Endothelial cell of umbilical vein (primary cell): ENCODE measurements at regions not wholly inside any gene's neighbourhood (a gene's known extent, or its start where the extent isn't known, plus 50 kb on each side); places are given as distances from the start of the nearest gene placed in this dataset.

Experiments used
- BruUV-seq: library from RNA; stranded (reverse); fragments of 400-500 nt; replicated peaks from 2 replicates; lab custom pipeline; 2021; lab: Mats Ljungman, UMichigan
- CTCF ChIA-PET: fragments of 300-600, 350-600 bp; sonication (Branson Sonifier 250); formaldehyde crosslinking; loops from one replicate; lab custom pipeline; 2021; ENCODE audit warnings: antibody characterized with exemption, inconsistent platforms; lab: Charles Lee
- POLR2A ChIA-PET: fragments of 300-600, 350-600 bp; sonication (Branson Sonifier 250); formaldehyde crosslinking; loops from one replicate; lab custom pipeline; 2021; ENCODE audit warnings: antibody characterized with exemption, inconsistent platforms; lab: Charles Lee
- DNase-seq: peaks from one replicate; pipeline ENCODE4 v3.0.0-alpha.2; 2011; ENCODE audit warnings: low read depth, low spot score
- FAIRE-seq: peaks from 2 replicates; lab custom pipeline; 2011; peaks lifted over from hg19 to GRCh38; lab: Jason Lieb, UNC
- H2AFZ ChIP-seq: 2 replicates; pipeline ENCODE4 v1.6.0; 2012; ENCODE audit warnings: low read depth, low read length, control low read depth, inconsistent platforms
- H3K27ac ChIP-seq: 2 replicates; pipeline ENCODE4 v1.5.1; 2011; ENCODE audit warnings: low read depth, mild to moderate bottlenecking, control low read depth, low read length, moderate library complexity; ENCODE audit not compliant: insufficient read depth
- H3K27me3 ChIP-seq, 2 experiments: 2 replicates each; pipeline versions ENCODE4 v1.6.0 to v1.6.1; 2011; ENCODE audit warnings: low read length in 2 of 2, mixed read lengths in 1 of 2; ENCODE audit not compliant: control insufficient read depth in 2 of 2, insufficient read depth in 2 of 2
- H3K36me3 ChIP-seq, 2 experiments: 2 replicates in 1 of 2; 3 replicates in 1 of 2; pipeline ENCODE4 v1.5.1; 2011; ENCODE audit warnings: low read length in 2 of 2, mild to moderate bottlenecking in 1 of 2, moderate library complexity in 1 of 2; ENCODE audit not compliant: control insufficient read depth in 2 of 2, insufficient read depth in 2 of 2; ENCODE audit errors: extremely low read depth in 1 of 2
- H3K4me1 ChIP-seq: 3 replicates; pipeline ENCODE4 v1.5.1; 2011; ENCODE audit warnings: mild to moderate bottlenecking, low read length; ENCODE audit not compliant: control insufficient read depth, insufficient read depth; ENCODE audit errors: extremely low read depth
- H3K4me2 ChIP-seq: 2 replicates; pipeline ENCODE4 v1.6.1; 2011; ENCODE audit warnings: low read length, control low read depth, mixed read lengths; ENCODE audit not compliant: insufficient read depth
- H3K4me3 ChIP-seq, 3 experiments: fragments of 200-600 bp in 1 of 3; sonication (generic), shearing (Covaris generic) in 1 of 3; replicated peaks in 1 of 3; 2 replicates each; pipeline ENCODE4 v1.5.1; 2011 to 2016; ENCODE audit warnings: control low read depth in 3 of 3, low read length in 3 of 3, mild to moderate bottlenecking in 2 of 3, inconsistent platforms in 1 of 3, low read depth in 1 of 3, moderate library complexity in 1 of 3; ENCODE audit not compliant: insufficient read depth in 1 of 3
- H3K79me2 ChIP-seq: 2 replicates; pipeline ENCODE4 v1.6.0; 2012; ENCODE audit warnings: low read length, inconsistent platforms; ENCODE audit not compliant: control insufficient read depth, insufficient read depth
- H3K9ac ChIP-seq: replicated peaks from 2 replicates; pipeline ENCODE3; 2011; ENCODE audit warnings: low read length, control low read depth; ENCODE audit not compliant: insufficient read depth; ENCODE audit errors: extremely low read depth
- H3K9me1 ChIP-seq: replicated peaks from 3 replicates; pipeline ENCODE4 v1.6.0; 2011; ENCODE audit warnings: mild to moderate bottlenecking, low read length; ENCODE audit not compliant: control insufficient read depth, insufficient read depth; ENCODE audit errors: extremely low read depth
- H3K9me3 ChIP-seq: replicated peaks from 2 replicates; pipeline ENCODE4 v1.5.1; 2012; ENCODE audit warnings: low read length, inconsistent platforms; ENCODE audit not compliant: control insufficient read depth, insufficient read depth
- H4K20me1 ChIP-seq: replicated peaks from 2 replicates; pipeline ENCODE3; 2011; ENCODE audit warnings: mild to moderate bottlenecking, low read length; ENCODE audit not compliant: control insufficient read depth, insufficient read depth; ENCODE audit errors: extremely low read depth
- CTCF ChIP-seq, 2 donors: IDR thresholded peaks; 1 replicate in 1 of 2; 2 replicates in 1 of 2; pipeline ENCODE4 v1.5.1; 2011; ENCODE audit warnings: low read length in 2 of 2, mild to moderate bottlenecking in 2 of 2, moderate library complexity in 2 of 2, control low read depth in 1 of 2, inconsistent platforms in 1 of 2, low read depth in 1 of 2; ENCODE audit not compliant: insufficient read depth in 1 of 2; ENCODE audit errors: extremely low read depth in 1 of 2
- EZH2 ChIP-seq: IDR thresholded peaks from 2 replicates; pipeline ENCODE4 v1.6.1; 2012; ENCODE audit warnings: borderline replicate concordance, low read depth, mild to moderate bottlenecking, moderate library complexity, low read length, inconsistent platforms; ENCODE audit not compliant: severe bottlenecking
- FOS ChIP-seq: IDR thresholded peaks from 2 replicates; pipeline ENCODE4 v1.6.1; 2011; ENCODE audit warnings: mild to moderate bottlenecking, low read length, moderate library complexity, borderline replicate concordance; ENCODE audit not compliant: insufficient read depth
- GATA2 ChIP-seq: IDR thresholded peaks from 2 replicates; pipeline ENCODE4 v1.7.0; 2011; ENCODE audit warnings: low read depth, mild to moderate bottlenecking, moderate library complexity, mixed read lengths, low read length; ENCODE audit not compliant: insufficient read length, insufficient read depth
- JUN ChIP-seq: IDR thresholded peaks from 2 replicates; pipeline ENCODE4 v1.6.1; 2011; ENCODE audit warnings: borderline replicate concordance, low read depth; ENCODE audit not compliant: insufficient read length, insufficient read depth
- MAX ChIP-seq: IDR thresholded peaks from 2 replicates; pipeline ENCODE4 v1.6.1; 2011; ENCODE audit not compliant: insufficient read depth, insufficient read length
- MYC ChIP-seq: IDR thresholded peaks from one replicate; pipeline ENCODE4 v1.6.1; 2011; ENCODE audit warnings: mild to moderate bottlenecking, low read depth, low read length
- POLR2A ChIP-seq: IDR thresholded peaks from 2 replicates; pipeline ENCODE4 v1.6.1; 2012; ENCODE audit warnings: low read depth, mild to moderate bottlenecking, control low read depth, low read length
- POLR2AphosphoS5 ChIP-seq: IDR thresholded peaks from 2 replicates; pipeline ENCODE4 v1.6.1; 2012; ENCODE audit warnings: low read depth, mild to moderate bottlenecking, control low read depth, low read length, moderate library complexity; ENCODE audit not compliant: insufficient read depth
- dilution Hi-C: fragments of 300-500 bp; cut with MboI; formaldehyde crosslinking; loops from one replicate; pipeline ENCODE4 v1.15.0; 2019; ENCODE audit warnings: low sequenced_read_pairs; ENCODE audit not compliant: extremely low pct_ligation_motif_present
- intact Hi-C: fragments of 100-400 bp; cut with micrococcal nuclease; formaldehyde crosslinking; loops from one replicate; pipeline ENCODE4 v1.10.0; 2022

- H3K4me1 ChIP-seq = no peaks in the 10 kb centered on the region
- DNase-seq = no peak
- TF ChIP-seq MYC (no peak), FOS (no peak), MAX (no peak), POLR2A (no peak), GATA2 (no peak), CTCF (IDR thresholded peaks at IDR 0.05; ENCODE audit: extremely low read depth in 1 of 2, insufficient read depth in 1 of 2, low read depth in 1 of 2, low read length in 2 of 2) (no peak), POLR2AphosphoS5 (no peak), JUN (no peak), EZH2 (no peak)
- peaks cover 3% of the 10 kb centered on the region for H3K9me3 ChIP-seq
- no TSS peak for BruUV-seq
- H2AFZ ChIP-seq = no peak overlapping the region
- POLR2A ChIA-PET = no interaction called here
- no peaks in the 10 kb centered on the region for H3K36me3 ChIP-seq
- H3K27ac ChIP-seq = no peak overlapping the region
- H4K20me1 ChIP-seq = no peaks in the 10 kb centered on the region
- CTCF ChIA-PET = no interaction called here
- intact Hi-C loops = no loop called here
- H3K4me3 ChIP-seq = no peak overlapping the region
- H3K4me2 ChIP-seq = no peak overlapping the region
- dilution Hi-C loops = no loop called here
- no peak overlapping the region for H3K9ac ChIP-seq
- H3K9me1 ChIP-seq = no peaks in the 10 kb centered on the region
- FAIRE-seq = no peak
- H3K27me3 ChIP-seq = no peaks in the 10 kb centered on the region
- no peaks in the 10 kb centered on the region for H3K79me2 ChIP-seq
Observed at GRCh38 chr3:189493271-189493670, 137.9 kb upstream of the TP63 start.
